Panc1 (cell line): ENCODE measurements at regions not wholly inside any gene's neighbourhood (a gene's known extent, or its start where the extent isn't known, plus 50 kb on each side); places are given as distances from the start of the nearest gene placed in this dataset.

Experiments used
- CTCF ChIP-seq: fragments of 450-650 bp; IDR thresholded peaks from 2 replicates; pipeline ENCODE4 v1.5.1; 2017; ENCODE audit warnings: mild to moderate bottlenecking
- POLR2AphosphoS5 ChIP-seq: IDR thresholded peaks from 2 replicates; pipeline ENCODE4 v1.6.1; 2012; ENCODE audit warnings: mild to moderate bottlenecking, low read depth, low read length, moderate library complexity
- REST ChIP-seq, 2 experiments: IDR thresholded peaks; 2 replicates each; pipeline ENCODE4 v1.6.1; 2011 to 2012; ENCODE audit warnings: low read depth in 2 of 2, control low read depth in 1 of 2, low read length in 1 of 2, mild to moderate bottlenecking in 1 of 2, moderate library complexity in 1 of 2; ENCODE audit not compliant: insufficient read depth in 1 of 2

DNA sequence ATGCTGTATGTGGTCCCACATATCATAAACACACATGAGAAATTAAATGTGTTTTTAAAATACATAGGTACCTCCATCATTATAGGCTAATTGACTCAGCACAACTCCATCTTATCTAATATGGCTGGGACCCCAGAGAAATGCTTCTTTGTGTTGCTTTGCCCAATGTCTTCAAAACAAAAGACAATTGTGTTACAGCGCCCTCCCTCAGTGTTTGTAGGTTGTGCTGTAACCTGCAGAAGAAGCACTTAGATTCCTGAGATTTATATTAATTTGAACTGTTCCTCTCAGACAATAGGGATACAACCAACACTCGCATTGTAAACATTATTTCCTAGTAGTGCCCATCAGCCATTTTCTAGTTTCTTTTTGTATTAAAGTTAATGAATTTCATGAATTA, 303.4 kb downstream of the MZT1 start:
- TF ChIP-seq POLR2AphosphoS5 (no peak), CTCF (no peak), REST (IDR thresholded peaks at IDR 0.05; ENCODE audit: insufficient read depth in 1 of 2, low read depth in 2 of 2, low read length in 1 of 2) (no peak)
